ENCODE measurements at regions not wholly inside any gene's neighbourhood (a gene's known extent, or its start where the extent isn't known, plus 50 kb on each side); places are given as distances from the start of the nearest gene placed in this dataset.

- H3K4me3 ChIP-seq (ENCODE audit: control insufficient read depth, low read depth, low read length), result no peak overlapping the region
- DNase-seq (ENCODE audit: low read depth), result no peak
- TF ChIP-seq, protein P1, sequence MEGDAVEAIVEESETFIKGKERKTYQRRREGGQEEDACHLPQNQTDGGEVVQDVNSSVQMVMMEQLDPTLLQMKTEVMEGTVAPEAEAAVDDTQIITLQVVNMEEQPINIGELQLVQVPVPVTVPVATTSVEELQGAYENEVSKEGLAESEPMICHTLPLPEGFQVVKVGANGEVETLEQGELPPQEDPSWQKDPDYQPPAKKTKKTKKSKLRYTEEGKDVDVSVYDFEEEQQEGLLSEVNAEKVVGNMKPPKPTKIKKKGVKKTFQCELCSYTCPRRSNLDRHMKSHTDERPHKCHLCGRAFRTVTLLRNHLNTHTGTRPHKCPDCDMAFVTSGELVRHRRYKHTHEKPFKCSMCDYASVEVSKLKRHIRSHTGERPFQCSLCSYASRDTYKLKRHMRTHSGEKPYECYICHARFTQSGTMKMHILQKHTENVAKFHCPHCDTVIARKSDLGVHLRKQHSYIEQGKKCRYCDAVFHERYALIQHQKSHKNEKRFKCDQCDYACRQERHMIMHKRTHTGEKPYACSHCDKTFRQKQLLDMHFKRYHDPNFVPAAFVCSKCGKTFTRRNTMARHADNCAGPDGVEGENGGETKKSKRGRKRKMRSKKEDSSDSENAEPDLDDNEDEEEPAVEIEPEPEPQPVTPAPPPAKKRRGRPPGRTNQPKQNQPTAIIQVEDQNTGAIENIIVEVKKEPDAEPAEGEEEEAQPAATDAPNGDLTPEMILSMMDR (IDR thresholded peaks at IDR 0.05; ENCODE audit: control insufficient read depth, insufficient read depth, low read depth, low read length, missing control alignments), result no peak
Measured at GRCh38 chr9:7304627-7304995, 495.0 kb downstream of the DMAC1 start.

DNA sequence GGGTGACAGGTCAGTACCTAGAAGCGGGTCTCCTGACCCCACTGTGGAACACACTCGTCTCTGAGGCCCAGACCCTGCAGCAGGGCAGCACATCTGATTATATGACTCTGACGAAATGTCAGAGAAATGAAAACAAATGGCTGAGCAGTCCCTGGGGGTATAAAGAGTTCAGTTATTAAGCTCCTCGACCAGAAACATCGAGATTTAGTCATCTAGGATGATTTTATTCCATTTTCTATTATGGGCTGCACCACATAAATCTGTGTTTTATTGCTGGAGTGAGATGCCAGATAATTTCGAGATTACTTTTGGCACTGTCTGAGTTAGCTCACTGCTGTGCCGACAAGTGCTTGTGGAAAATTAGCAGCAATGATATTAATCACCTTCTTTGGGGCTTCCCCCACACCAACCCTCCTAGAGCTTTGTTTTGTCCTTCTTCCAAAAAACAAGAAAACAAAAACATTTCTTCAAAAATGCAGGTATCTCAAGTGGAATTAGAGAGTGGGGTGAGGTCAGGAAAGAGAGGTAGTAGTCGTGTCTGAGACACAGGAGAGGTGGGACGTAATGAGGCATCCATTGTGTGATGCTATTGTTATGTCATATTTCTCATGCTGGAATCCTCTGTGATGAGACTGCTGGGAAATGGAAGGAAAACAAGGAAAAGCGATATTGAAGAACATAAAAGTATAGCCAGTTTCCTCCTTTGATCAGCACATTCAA lies 495.5 kb downstream of the DMAC1 start:
- TF ChIP-seq, protein P1 (IDR thresholded peaks at IDR 0.05; ENCODE audit: control insufficient read depth, insufficient read depth, low read depth, low read length, missing control alignments), result no peak
- H3K4me3 ChIP-seq (ENCODE audit: control insufficient read depth, low read depth, low read length), result no peak overlapping the region
- DNase-seq (ENCODE audit: low read depth), result no peak

GRCh38 chr9:7300484-7300883 lies 499.1 kb downstream of the DMAC1 start:
- TF ChIP-seq, protein P1 (IDR thresholded peaks at IDR 0.05; ENCODE audit: control insufficient read depth, insufficient read depth, low read depth, low read length, missing control alignments), result no peak
- H3K4me3 ChIP-seq (ENCODE audit: control insufficient read depth, low read depth, low read length), result no peak overlapping the region
- no peak for DNase-seq (ENCODE audit: low read depth)

DNA sequence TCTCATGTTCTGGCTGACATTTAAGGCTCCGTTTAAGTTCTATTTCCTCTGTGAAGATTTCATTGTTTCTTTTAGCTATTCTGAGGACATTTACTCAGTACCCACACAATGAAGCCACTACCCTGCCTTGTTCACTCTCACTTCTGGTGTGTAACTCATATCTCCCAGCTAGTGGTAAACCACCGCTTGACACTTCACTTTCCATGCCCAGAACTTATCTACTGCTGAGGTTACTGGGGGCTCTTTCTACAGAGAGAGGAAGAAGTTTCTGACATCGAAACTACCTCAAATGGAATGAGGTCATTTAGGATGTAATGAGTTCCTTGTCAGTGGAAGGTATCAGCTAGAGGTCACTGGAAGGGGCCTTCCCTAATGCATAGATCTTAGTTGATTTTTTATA lies 501.5 kb downstream of the DMAC1 start:
- H3K4me3 ChIP-seq (ENCODE audit: control insufficient read depth, low read depth, low read length), result no peak overlapping the region
- no peak for DNase-seq (ENCODE audit: low read depth)
- TF ChIP-seq, protein P1 (IDR thresholded peaks at IDR 0.05; ENCODE audit: control insufficient read depth, insufficient read depth, low read depth, low read length, missing control alignments), result no peak

- H3K4me3 ChIP-seq (ENCODE audit: control insufficient read depth, low read depth, low read length), result no peak overlapping the region
- TF ChIP-seq, protein P1 (IDR thresholded peaks at IDR 0.05; ENCODE audit: control insufficient read depth, insufficient read depth, low read depth, low read length, missing control alignments), result no peak
- no peak for DNase-seq (ENCODE audit: low read depth)
Measured at GRCh38 chr9:7297521-7297920, 502.1 kb downstream of the DMAC1 start.

GRCh38 chr9:7293091-7293490 lies 506.5 kb downstream of the DMAC1 start:
- TF ChIP-seq, protein P1 (IDR thresholded peaks at IDR 0.05; ENCODE audit: control insufficient read depth, insufficient read depth, low read depth, low read length, missing control alignments), result no peak
- no peak overlapping the region for H3K4me3 ChIP-seq (ENCODE audit: control insufficient read depth, low read depth, low read length)
- no peak for DNase-seq (ENCODE audit: low read depth)
